GM21786 (cell line): ENCODE measurements at regions not wholly inside any gene's neighbourhood (a gene's known extent, or its start where the extent isn't known, plus 50 kb on each side); places are given as distances from the start of the nearest gene placed in this dataset.
"Not testable (repeated sequence)": the region's sequence is repeated elsewhere in the genome, so short reads cannot be mapped to it uniquely, and the experiment has no call there.

Source experiments
- ATAC-seq: cut with Tn5 transposase; IDR thresholded peaks from one replicate; pipeline ENCODE4 v1.9.1; 2021; ENCODE audit not compliant: unreplicated experiment

DNA sequence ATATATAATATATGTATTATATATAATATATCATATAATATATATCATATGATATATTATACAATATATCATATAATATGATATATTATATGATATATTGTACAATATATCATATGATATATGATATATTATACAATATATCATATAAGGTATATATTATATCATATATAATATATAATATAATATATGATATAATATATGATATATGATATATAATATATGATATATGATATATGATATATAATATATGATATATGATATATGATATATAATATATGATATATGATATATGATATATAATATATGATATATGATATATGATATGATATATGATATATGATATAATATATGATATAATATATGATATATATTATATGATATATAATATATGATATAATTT lies 617.3 kb downstream of the TRIB2 start:
- not testable (repeated sequence) for ATAC-seq

GRCh38 chr2:13334545-13334944 lies 617.8 kb downstream of the TRIB2 start:
- ATAC-seq, result no peak

- no peak for ATAC-seq
These were observed 619.3 kb downstream of the TRIB2 start for GRCh38 chr2:13335862-13336535.

GRCh38 chr2:13351068-13351467 lies 634.3 kb downstream of the TRIB2 start:
- no peak for ATAC-seq

DNA sequence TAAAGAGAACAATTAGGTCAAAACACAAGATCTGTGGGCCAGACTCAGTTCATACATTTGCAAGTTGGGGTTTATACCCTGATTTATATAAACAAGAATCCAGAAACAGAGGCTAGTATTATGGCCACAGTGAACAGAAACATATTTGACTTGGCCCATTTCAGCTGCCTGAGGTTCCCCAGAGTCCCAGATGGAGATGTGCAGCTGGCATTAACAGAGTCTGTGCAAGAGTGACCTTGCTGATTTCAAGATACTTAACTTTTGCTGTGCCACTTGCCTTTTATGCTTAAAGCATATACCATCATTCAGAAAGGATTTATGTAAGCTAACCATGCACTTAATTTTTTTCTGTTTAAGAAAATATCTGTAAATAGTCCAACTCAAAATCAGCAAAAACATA lies 636.3 kb downstream of the TRIB2 start:
- ATAC-seq, result no peak

DNA sequence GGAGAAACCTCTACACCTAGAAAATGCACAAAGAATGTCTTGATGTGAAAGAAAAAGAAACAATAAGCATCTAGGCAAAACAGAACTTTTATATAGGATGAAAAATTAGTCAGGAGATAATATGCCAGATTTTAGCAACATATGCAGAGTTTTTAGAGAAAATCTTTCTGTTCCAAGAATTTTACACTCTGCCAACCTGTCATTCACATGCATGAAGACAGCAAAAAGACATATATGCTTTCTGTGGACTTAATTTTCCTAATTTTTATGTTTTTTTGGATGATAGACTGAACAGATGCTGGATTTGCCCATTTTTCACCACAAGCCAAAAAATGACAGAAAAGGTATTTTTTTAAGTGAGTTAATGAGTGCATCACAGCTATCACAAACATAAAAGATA lies 637.3 kb downstream of the TRIB2 start:
- ATAC-seq, result no peak

DNA sequence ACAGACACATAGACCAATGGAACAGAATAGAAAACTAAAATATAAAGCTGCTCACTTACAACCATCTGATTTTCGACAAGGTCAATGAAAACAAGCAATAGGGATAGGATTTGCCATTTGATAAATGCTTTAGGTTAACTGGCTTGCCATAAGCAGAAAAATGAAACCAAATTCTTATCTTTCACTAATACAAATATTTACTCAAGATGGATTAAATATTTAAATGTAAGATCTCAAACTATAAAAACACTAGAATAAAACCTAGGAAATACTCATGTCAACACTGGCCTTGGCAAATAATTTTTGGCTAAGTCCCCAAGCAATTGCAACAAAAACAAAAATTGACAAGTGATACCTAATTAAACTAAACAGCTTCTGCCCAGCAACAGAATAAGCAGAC lies 665.2 kb downstream of the TRIB2 start:
- not testable (repeated sequence) for ATAC-seq

- not testable (repeated sequence) for ATAC-seq
These were observed 672.4 kb downstream of the TRIB2 start for GRCh38 chr2:13389172-13389571.

DNA sequence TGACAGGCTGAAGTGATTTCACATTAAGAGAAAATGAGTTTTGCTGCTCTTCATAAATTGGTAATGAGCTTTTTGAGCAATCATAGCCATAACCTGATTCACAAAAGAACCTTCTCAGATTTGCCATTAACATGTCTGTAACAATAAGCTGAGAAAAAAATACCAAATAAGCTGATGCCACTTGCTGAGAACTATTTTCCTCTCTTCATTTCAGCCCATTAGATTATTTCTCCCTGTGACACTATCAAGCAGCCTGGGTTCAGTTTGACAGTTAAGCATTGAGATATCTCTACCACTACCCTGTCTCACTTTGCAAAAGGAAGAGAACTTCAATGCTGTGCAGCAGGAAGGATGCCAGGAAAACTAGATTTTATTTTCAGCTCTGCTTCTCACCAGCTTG lies 673.9 kb downstream of the TRIB2 start:
- no peak for ATAC-seq

DNA sequence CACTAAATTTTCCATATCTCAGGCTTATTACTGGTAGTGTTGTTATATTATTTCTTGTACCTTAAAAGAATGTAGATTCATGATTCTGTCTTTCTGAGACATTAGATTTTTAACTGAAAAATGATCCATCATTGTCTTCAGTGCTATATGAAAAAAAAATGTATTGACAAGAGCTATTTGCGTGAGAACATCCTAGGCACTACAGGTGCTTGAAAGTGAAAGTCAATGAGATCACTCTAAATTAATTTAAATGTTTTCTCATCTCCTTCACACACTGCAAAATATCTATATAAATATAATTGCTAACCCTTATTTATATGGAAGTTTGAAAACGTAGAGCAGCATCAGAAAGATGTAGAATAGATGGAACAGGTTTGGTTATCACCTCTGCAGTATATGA lies 684.6 kb downstream of the TRIB2 start:
- no peak for ATAC-seq

DNA sequence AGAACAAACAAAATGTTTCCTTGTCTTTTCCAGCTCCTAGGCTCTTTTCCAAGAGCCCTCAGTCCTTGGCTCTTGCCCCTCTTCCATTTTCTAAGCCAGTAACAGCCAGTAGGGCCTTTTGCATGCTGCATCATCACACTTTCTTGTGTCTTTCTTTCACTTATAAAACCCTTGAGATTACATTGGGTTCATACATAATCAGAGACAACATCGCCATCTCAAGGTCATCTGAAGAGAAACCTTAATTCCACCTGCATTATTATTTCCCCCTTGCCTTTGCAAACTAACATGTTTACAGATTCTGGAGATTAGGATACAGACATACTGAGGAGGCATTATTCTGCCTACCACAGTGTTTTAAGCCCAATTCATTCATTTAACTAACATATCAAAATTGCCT lies 697.3 kb downstream of the TRIB2 start:
- no peak for ATAC-seq

DNA sequence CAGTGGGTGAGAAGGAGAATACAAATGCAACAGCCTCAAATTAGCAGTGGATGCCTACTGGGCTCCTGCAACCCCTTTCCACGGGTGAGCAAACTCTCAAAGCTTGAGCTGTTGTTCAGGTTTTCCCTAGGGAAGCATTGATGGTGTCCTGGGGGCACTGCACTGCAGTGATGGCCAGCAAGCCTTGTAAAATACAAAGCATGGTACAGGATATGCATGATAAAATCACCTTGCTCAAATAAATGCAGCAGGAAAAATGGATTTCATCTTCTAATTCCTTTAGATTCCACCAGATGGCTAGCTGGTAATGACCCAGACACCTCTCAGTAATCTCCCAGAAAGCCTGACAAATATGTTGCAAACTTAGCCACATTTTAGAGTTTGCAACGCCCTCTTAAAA lies 698.2 kb downstream of the TRIB2 start:
- ATAC-seq, result no peak

DNA sequence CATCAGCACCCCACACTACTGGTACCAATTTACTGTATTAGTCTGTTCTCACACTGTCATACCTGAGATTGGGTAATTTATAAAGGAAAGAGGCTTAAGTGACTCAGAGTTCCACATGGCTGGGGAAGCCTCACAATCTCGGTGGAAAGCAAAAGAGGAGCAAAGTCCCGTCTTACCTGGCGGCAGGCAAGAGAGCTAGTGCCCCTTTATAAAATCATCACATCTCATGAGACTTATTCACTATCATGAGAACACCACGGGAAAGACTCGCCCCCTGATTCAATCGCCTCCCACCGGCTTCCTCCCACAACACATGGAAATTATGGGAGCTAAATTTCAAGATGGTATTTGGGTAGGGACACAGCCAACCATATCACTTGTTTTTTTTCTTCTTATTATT lies 717.2 kb downstream of the TRIB2 start:
- no peak for ATAC-seq

- ATAC-seq, result not testable (repeated sequence)
These were observed 727.0 kb downstream of the TRIB2 start for GRCh38 chr2:13443554-13444261.

DNA sequence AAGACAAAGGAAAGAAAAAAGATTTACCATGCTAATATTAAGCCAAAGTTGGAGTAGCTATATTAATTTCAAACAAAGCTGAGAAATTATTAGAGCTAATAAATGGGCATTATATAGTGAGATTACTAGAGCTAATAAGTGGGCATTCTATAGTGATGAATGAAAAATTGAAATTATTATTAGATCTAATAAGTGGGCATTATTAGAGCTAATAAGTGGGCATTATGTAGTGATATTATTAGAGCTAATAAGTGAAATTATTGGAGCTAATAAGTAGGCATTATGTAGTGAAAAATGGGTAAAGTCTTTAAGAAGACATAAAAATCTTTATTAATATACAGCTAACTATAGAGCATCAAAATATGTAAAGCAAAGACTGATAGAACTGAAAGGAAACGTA lies 745.7 kb downstream of the TRIB2 start:
- ATAC-seq, result no peak

DNA sequence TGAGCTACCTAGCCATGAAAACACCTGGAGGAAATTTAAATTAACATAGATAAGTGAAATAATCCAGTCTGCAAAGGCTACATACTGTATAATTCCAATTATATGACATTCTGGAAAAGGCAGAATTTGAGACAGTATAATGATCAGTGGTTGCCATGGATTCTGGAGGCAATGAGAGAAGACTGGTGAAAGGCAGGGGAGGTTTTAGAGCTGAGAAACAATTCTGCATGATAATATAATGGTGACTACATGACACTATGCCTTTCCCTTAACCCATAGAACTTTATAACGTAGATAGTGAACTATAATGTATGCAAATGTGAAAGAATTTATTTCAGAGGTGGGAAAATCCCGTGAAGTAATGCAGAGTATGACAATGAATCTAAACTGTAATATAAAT lies 749.3 kb downstream of the TRIB2 start:
- ATAC-seq, result no peak

GRCh38 chr2:13474538-13474937 lies 757.8 kb downstream of the TRIB2 start:
- peak; percentile 72 for ATAC-seq

- peak; percentile 93 for ATAC-seq
These were observed 763.3 kb downstream of the TRIB2 start for GRCh38 chr2:13480057-13480456.

- no peak for ATAC-seq
These were observed 764.5 kb downstream of the TRIB2 start for GRCh38 chr2:13481201-13481600.

DNA sequence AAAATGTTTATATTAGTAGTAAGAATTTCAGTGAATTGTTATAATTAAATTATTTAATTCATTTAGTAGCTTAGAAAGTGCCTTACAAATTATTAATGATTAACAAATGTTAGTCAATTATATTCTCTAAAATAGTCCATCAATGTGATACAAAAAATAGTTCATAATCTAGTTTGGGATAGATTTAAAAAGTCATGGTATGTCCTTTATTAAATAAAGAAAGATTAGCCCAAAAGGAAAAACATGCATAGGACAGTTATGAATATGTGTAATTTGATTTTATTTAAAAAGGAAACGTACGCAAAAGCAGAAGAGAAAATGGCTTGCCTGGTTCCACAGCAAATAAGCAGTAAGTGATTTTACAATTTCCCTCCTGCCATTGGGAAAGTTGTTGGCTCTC lies 768.5 kb downstream of the TRIB2 start:
- ATAC-seq, result no peak

DNA sequence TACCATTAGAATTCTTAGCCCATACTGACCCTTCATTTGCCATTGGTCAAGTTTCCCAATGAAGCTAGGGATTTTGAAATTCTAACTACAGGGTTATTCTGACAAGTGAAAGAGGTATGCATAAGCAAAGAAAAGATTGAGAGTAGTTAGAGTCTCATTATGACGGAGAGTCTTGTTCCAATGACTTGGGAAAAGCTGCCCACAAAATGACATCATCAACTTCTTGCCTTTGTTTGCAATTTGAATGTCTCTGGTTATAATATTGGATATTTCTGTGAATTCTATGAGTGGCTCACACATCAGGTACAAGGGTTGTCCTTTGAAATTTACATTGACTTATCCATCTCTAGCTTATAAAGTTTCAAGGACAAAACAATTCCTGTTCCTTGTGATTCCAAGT lies 772.2 kb downstream of the TRIB2 start:
- no peak for ATAC-seq

GRCh38 chr2:13492262-13492661 lies 775.5 kb downstream of the TRIB2 start:
- no peak for ATAC-seq

DNA sequence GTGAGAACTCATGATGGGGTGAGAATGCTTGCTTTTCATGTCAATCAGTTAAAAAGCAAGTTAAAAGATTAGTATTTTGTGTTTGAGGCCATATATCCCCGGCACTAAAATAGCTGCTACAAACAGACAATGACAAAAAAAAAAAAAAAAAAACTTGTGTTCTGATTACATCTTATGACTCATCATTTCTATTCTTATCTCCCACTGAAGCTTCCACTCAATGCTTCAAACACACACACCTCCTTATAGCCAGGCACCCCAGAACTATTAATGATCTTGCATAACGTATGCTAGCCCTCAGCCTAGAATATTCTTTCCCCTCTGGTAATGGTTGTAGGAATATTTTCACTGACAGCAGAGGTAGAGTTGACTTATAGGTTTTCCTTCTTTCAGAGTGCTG lies 778.3 kb downstream of the TRIB2 start:
- ATAC-seq, result peak; percentile 41
